NCI-H2029 (cell line): ENCODE measurements at regions not wholly inside any gene's neighbourhood (a gene's known extent, or its start where the extent isn't known, plus 50 kb on each side); places are given as distances from the start of the nearest gene placed in this dataset.

Experiments used
- DNase-seq: peaks from one replicate; lab custom pipeline; 2025; lab: John Stamatoyannopoulos, UW

- no peak for DNase-seq
Measured at GRCh38 chr2:234247453-234248180, 197.1 kb downstream of the SPP2 start.

- no peak for DNase-seq
Measured at GRCh38 chr2:234245945-234246344, 195.4 kb downstream of the SPP2 start.

DNA sequence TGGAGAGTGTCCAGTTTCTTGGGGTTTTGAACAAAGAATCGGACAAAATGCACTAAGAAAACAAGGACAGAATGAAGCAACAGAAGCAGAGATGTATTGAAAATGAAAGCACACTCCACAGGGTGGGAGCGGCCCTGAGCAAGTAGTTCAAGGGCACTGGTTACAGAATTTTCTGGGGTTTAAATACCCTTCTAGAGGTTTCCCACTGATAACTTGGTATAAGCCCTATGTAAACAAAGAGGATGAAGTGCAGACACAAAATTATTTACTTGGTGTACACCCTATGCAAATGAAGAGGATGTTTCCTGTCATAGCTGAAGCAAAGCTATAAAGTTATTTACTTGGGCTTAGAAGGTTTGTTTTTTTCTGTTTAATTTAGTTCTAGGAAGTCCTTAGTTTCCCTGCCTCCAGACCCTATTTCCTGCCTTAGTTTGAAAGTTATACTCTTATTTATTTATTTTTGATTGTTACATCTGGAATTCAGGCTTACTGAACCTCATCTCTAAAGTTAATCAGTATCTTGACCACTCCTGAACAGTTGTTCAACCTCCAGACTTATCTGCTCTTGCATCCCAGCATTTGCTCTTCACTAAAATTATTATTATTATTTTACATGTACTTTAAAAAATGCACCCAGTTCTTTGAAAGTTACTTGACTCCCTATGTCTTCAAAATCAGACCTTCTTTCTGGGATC, 193.5 kb downstream of the SPP2 start:
- no peak for DNase-seq

GRCh38 chr2:234242459-234242836, 191.9 kb downstream of the SPP2 start:
- no peak for DNase-seq

DNA sequence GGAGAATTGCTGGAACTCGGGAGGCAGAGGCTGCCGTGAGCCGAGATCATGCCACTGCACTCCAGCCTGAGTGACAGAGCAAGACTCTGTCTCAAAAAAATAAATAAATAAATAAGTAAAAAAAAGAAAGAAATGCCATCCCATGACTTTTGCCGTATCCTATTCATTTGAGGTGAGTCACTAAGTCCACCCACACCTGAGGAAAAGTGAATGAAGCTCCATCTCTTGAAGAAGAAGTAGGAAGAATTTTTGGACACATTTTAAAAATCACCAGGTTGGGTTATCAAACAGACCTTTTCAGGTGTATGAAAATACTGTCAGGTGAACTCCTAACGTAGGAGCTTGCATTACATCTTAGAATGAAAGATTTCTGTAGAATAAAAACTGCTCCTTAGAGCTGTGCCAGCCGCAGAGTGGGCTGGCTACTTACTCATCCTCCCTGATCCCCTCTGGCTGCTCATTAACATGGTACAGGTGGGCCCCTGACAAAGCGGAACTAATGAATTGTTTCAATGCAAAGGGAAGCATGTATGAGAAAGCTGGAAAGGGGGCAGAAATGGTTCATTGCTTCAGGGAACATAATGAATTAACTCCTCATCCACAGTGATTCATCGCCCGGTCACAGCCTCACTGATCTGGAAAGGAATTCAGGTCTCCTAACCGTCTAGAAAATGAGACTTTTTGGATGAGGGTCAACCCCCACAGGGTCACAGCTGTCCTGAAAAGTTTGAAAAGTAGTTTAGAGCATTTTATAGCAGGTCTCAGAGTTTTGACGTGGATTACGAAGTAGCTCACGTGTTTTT, 191.4 kb downstream of the SPP2 start:
- DNase-seq: no peak

GRCh38 chr2:234240917-234241316, 190.4 kb downstream of the SPP2 start:
- DNase-seq: no peak

DNA sequence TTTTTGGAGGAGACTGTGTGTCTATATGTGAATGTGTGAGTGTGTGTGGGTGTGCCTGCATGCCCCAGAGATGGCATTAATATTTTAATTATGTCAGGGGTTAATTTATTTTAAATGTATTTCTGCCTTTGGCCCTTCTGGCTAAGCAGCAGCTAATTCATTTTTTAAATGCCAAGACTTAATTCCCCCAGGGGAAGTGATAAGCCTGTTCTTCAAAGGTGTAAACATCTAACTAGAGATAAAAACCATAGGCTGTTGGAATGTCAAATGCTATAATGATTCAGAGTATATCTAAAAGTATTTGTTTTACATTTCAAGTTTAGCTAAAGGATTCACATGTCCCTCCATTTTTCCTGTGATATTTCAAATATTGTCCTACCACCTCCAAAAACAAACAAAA, 184.7 kb downstream of the SPP2 start:
- DNase-seq: no peak

- no peak for DNase-seq
Measured at GRCh38 chr2:234231460-234231859, 181.0 kb downstream of the SPP2 start.

GRCh38 chr2:234219046-234219310, 168.5 kb downstream of the SPP2 start:
- no peak for DNase-seq

- DNase-seq: no peak
Measured at GRCh38 chr2:234218266-234219045, 168.0 kb downstream of the SPP2 start.

GRCh38 chr2:234212534-234212933, 162.0 kb downstream of the SPP2 start:
- no peak for DNase-seq

DNA sequence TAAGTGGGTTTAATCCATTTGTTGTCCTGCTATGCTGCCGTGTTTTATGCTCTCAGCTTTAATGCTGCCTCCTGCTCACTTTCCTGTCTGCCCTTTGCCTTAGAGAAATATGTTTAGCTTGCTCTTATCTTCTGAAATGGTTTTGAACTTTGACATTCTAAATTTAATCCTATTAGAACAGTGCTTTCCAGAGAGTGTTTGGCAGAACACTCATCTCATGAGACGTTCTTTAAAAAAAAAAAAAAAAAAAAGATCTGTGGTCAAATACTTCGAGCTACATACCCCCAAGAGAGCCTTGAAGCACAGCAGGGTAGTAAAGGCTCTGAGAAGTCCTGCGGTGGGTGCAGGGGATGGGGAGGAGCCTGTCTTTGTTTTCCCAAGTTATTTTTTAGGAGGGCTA, 161.3 kb downstream of the SPP2 start:
- DNase-seq: no peak

DNA sequence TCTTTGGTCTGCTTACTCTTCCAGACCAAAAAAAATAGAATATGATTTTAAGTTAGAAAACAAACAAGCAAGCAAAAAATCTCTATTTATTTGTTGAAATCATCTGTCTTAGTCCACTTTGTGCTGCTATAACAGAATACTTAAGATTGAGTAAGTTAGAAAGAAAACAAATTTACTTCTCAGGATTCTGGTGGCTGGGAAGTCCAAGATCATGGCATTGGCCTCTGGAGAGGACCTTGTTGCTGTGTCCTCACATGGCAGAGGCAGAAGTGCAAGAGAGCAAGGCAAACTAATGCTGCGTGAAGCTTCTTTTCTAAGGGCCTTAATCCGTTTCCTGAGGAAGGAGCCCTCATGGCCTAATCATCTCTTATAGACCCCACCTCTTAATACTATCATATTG, 156.2 kb downstream of the SPP2 start:
- no peak for DNase-seq

DNA sequence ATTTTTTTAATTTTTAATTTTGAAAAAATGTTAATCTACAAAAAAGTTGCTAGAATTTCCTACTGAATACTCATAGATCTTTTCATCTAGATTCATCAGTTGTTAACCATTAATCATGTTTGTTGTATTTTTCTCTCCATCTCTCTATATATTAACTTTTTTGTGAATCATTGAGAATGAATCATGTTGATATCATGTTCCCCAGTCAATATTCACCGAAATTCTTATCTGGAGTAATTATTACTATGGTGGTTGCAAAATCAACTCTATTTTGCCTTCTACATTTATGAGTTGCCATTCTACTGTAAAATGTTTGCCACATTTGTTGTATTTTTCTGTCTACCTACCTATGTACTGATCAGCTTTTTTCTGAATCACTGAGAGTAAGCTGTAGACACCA, 154.0 kb downstream of the SPP2 start:
- no peak for DNase-seq

DNA sequence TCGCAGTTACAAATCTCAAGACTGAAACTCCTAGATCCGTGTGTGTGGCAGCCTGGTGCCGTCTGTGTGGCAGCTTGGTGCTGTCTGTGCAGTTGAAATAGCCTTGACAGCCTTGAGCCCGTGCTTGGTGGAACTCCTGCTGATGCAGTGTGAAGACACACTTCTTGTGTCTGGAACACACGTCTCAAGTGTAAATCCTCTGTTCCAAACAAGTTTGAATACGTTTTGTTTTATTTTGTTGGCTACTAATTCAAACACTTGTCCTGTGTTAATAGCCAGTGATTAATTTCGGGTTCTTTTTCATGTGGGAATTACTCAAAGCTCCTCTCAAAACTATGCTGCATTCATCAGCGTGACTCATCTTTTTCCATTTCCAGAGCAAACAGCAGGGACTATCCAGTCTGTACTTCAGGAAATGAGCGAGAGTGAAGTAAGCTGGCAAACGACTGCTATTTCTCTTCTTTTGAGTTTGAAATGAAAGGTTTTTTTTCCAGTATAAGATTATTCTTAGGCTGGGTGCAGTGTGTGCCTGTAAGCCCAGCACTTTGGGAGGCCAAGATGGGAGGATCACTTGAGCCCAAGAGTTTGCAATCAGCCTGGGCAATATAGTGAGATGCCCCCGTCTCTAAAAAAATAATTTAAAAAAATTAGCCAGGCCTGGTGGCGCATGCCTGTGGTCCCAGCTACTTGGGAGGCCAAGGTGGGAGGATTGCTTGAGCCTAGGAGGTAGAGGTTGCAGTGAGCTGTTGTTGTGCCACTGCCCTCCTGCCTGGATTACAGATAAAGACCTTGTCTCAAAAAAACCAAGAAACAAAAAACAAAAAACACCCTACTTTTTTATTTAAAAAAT, 152.9 kb downstream of the SPP2 start:
- DNase-seq: no peak

GRCh38 chr2:234202601-234203000, 152.1 kb downstream of the SPP2 start:
- DNase-seq: no peak

GRCh38 chr2:234199996-234200395, 149.5 kb downstream of the SPP2 start:
- no peak for DNase-seq

DNA sequence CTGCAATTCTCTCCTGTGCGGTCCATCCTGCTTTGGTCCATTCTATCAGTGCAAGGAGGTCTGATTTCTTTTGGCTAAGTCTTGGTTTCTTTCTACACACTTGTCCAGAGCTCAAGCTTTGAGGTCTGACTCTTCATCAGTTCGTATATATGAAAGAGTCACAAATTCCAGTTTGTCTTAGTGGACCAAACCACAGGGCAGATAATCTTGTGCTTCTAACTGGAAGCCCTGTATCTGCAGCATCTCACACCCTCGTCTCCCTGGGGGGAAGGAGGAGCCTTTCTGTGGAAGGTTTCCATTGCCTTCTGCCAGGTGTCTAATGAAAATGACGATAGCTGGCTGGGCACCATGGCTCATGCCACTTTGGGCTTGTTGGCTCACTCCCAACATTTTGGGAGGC, 148.5 kb downstream of the SPP2 start:
- no peak for DNase-seq

DNA sequence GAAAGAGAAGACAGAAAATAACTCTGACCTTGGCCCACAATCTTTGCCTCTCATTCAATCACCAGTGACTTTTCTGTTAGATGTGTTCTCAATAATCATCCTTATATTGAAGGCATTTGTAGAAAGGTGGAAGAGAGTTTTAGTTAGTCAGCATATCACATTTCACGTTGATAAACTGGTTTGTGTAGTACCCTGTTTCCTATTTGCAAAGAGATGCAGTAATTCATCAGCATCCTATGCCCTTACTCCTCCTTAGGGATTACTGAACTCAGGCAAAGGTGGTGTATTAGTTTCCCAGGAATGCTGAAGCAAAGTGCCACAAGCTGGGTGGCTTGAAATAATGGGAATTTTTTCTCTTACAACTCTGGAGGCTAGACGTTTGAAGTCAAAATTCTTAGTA, 145.0 kb downstream of the SPP2 start:
- no peak for DNase-seq

DNA sequence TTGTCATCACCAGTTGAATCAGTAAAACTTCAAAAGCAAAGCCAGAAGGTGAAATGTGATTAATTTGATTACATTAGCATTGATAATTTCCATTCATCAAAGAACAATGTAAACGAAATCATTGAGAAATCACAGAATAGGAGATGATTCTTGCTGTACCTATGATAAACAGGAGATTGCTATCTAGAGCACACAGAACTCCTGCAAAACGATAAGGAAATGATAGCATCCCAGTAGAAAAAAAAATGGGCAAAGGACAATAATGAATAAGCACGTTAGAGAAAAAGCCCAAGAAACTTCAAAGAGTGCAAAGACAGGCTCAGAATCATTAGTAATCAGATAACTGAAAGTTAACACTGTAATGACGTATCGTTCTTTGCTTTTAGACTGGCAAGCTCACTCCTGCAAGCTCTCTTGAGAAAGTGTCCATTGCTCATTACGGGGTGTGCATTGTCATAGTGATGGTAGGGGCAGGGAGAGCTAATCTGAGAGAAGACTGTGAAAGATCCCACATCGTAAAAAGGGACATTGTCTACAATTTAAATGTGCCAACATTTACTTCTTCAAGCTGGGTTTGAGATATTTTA, 143.6 kb downstream of the SPP2 start:
- no peak for DNase-seq

DNA sequence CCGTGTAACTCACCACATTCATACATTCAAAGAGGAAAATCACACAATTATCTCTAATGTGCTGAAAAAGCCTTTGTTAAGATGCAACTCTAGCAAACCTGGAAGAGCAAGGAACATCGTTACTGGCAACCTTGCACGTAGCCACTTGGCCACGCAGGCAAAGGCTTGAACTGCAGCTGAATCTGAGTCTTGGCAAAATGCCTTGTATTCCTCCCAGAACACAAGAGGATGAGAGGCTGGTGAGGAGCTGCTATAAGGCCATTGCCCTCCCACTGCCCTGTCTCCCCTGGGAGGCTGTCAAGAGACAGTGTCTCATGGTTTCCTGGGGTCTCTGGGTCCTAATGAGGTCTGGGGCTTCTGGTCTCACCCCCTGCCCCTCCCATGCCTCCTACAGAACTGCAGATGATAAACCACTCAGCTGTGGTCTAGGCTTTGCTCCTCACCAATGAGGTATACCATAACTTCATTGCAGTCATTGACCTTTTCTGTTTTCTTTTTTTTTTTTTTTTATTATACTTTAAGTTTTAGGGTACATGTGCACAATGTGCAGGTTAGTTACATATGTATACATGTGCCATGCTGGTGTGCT, 141.4 kb downstream of the SPP2 start:
- peak; percentile 83 for DNase-seq
